ENCODE measurements at regions not wholly inside any gene's neighbourhood (a gene's known extent, or its start where the extent isn't known, plus 50 kb on each side); places are given as distances from the start of the nearest gene placed in this dataset.

- TF ChIP-seq, protein P1, sequence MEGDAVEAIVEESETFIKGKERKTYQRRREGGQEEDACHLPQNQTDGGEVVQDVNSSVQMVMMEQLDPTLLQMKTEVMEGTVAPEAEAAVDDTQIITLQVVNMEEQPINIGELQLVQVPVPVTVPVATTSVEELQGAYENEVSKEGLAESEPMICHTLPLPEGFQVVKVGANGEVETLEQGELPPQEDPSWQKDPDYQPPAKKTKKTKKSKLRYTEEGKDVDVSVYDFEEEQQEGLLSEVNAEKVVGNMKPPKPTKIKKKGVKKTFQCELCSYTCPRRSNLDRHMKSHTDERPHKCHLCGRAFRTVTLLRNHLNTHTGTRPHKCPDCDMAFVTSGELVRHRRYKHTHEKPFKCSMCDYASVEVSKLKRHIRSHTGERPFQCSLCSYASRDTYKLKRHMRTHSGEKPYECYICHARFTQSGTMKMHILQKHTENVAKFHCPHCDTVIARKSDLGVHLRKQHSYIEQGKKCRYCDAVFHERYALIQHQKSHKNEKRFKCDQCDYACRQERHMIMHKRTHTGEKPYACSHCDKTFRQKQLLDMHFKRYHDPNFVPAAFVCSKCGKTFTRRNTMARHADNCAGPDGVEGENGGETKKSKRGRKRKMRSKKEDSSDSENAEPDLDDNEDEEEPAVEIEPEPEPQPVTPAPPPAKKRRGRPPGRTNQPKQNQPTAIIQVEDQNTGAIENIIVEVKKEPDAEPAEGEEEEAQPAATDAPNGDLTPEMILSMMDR (conservative IDR thresholded peaks at IDR 0.05), result no peak
- no peak for TF ChIP-seq EZH2 (IDR thresholded peaks at IDR 0.05; ENCODE audit: low read depth)
These were observed 176.9 kb downstream of the SH2D4B start for GRCh38 chr10:80714566-80714965.
